Psoas muscle (tissue), 7 donors: ENCODE measurements at regions not wholly inside any gene's neighbourhood (a gene's known extent, or its start where the extent isn't known, plus 50 kb on each side); places are given as distances from the start of the nearest gene placed in this dataset.

Experiments
- ATAC-seq, 4 donors: fragments of 200-7000 bp; cut with Tn5 transposase; one replicate each; pipeline ENCODE4 v1.9.1; 2020; ENCODE audit warnings: moderate library complexity in 3 of 4, mild to moderate bottlenecking in 2 of 4
- DNase-seq, 2 donors: peaks; one replicate each; pipeline ENCODE4 v3.0.0-alpha.2; 2020
- H3K27ac ChIP-seq: fragments of 200-600 bp; one replicate; pipeline ENCODE4 v1.8.0; 2022
- H3K27me3 ChIP-seq, 3 donors: fragments of 200-600 bp in 1 of 3; one replicate each; pipeline versions ENCODE4 v1.6.1 to v1.8.0; 2013 to 2022; ENCODE audit warnings: low read length in 2 of 3, mild to moderate bottlenecking in 2 of 3, moderate library complexity in 1 of 3; ENCODE audit not compliant: insufficient read depth in 3 of 3
- H3K36me3 ChIP-seq, 2 donors: fragments of 200-600 bp in 1 of 2; one replicate each; pipeline versions ENCODE4 v1.6.1 to v1.8.0; 2013 to 2022; ENCODE audit warnings: low read depth in 1 of 2, mild to moderate bottlenecking in 1 of 2, moderate library complexity in 1 of 2; ENCODE audit not compliant: insufficient read depth in 1 of 2
- H3K4me1 ChIP-seq: fragments of 200-600 bp; one replicate; pipeline ENCODE4 v1.8.0; 2022
- H3K4me3 ChIP-seq: fragments of 200-600 bp; one replicate; pipeline ENCODE4 v1.8.0; 2022; ENCODE audit warnings: mild to moderate bottlenecking
- H3K9me3 ChIP-seq: fragments of 200-600 bp; one replicate; pipeline ENCODE4 v1.8.0; 2022
- CTCF ChIP-seq: fragments of 200-600 bp; IDR thresholded peaks from one replicate; pipeline ENCODE4 v1.8.0; 2022; ENCODE audit warnings: antibody characterized with exemption
- WGBS, 3 donors: extraction: QIAGEN DNeasy Blood & Tissue Kit; methylation state at CpG; one replicate each; pipeline versions ENCODE4 v1.1.6 to v1.1.7; 2013; 5-methylcytosine and 5-hydroxymethylcytosine counted together
- intact Hi-C, 2 donors: fragments of 100-400 bp; cut with DNase I; formaldehyde crosslinking; loops; one replicate each; pipeline versions ENCODE4 v1.11.0 to v1.14.2; 2022
- donor health status: healthy with polysubstance abuse.
- donor health status: DM: no; HTN: no; CAD: no; lungs with moderate emphysema.
- donor health status: Bipolar disorder and iron deficiency.
- donor health status: healthy.
- donor health status: DM: yes; HTN: yes; CAD: no.
- donor health status: DM: no; HTN: no; CAD: no.
- donor health status: DM: yes; HTN: yes; CAD: no.

GRCh38 chr7:46589286-46589685, 668.2 kb upstream of the IGFBP3 start:
- no peaks in the 10 kb centered on the region for H3K36me3 ChIP-seq
- no peak overlapping the region for H3K4me3 ChIP-seq
- no peak overlapping the region for H3K27ac ChIP-seq
- peaks cover 3% of the 10 kb centered on the region for H3K9me3 ChIP-seq
- H3K27me3 ChIP-seq: no peaks in the 10 kb centered on the region
- no peaks in the 10 kb centered on the region for H3K4me1 ChIP-seq
- intact Hi-C loops: no loop called here
- WGBS, 3 donors: 54 to 65% (median 62%) methylated on average over 5 of the region's 5 CpGs
- DNase-seq: no peak
- TF ChIP-seq CTCF: no peak
- ATAC-seq: no peak

- Histone ChIP-seq H3K4me1 (no peaks in the 10 kb centered on the region), H3K36me3 (no peaks in the 10 kb centered on the region), H3K27ac (no peak overlapping the region), H3K9me3 (no peaks in the 10 kb centered on the region), H3K27me3 (no peaks in the 10 kb centered on the region), H3K4me3 (no peak overlapping the region)
- intact Hi-C loops: no loop called here
- 25 to 41% (median 26%) methylated on average over 1 of the region's 1 CpG for WGBS, 3 donors
- no peak for TF ChIP-seq CTCF
- DNase-seq: no peak
- peak in 1 of 4 donors; percentile 58 for ATAC-seq
Observed at GRCh38 chr7:46586406-46586805, 665.3 kb upstream of the IGFBP3 start.

GRCh38 chr7:46583656-46584055, 662.6 kb upstream of the IGFBP3 start:
- ATAC-seq (peak in 3 of 4 donors; percentile 32 to 59 (median 49)), DNase-seq (no peak)
- no peak for TF ChIP-seq CTCF
- 78 to 91% (median 84%) methylated on average over 1 of the region's 1 CpG for WGBS, 3 donors
- no peaks in the 10 kb centered on the region for H3K27me3 ChIP-seq
- intact Hi-C loops: no loop called here
- H3K9me3 ChIP-seq: no peaks in the 10 kb centered on the region
- H3K4me3 ChIP-seq: no peak overlapping the region
- H3K36me3 ChIP-seq: no peaks in the 10 kb centered on the region
- no peak overlapping the region for H3K27ac ChIP-seq
- H3K4me1 ChIP-seq: no peaks in the 10 kb centered on the region

GRCh38 chr7:46581268-46581667, 660.2 kb upstream of the IGFBP3 start:
- Histone ChIP-seq H3K27me3 (no peaks in the 10 kb centered on the region), H3K36me3 (no peaks in the 10 kb centered on the region), H3K4me3 (no peak overlapping the region), H3K9me3 (no peaks in the 10 kb centered on the region), H3K4me1 (no peaks in the 10 kb centered on the region), H3K27ac (no peak overlapping the region)
- intact Hi-C loops: no loop called here
- ATAC-seq: no peak
- 65 to 78% (median 68%) methylated on average over 3 of the region's 3 CpGs for WGBS, 3 donors
- DNase-seq: no peak
- TF ChIP-seq CTCF: no peak

GRCh38 chr7:46580766-46581165, 659.7 kb upstream of the IGFBP3 start:
- 87 to 92% (median 92%) methylated on average over 6 of the region's 6 CpGs for WGBS, 3 donors
- Histone ChIP-seq H3K4me1 (no peaks in the 10 kb centered on the region), H3K27me3 (no peaks in the 10 kb centered on the region), H3K9me3 (no peaks in the 10 kb centered on the region), H3K27ac (no peak overlapping the region), H3K36me3 (no peaks in the 10 kb centered on the region), H3K4me3 (no peak overlapping the region)
- TF ChIP-seq CTCF: no peak
- no peak for ATAC-seq
- DNase-seq: no peak
- intact Hi-C loops: no loop called here
